NOMO-1 (cell line): ENCODE measurements at regions not wholly inside any gene's neighbourhood (a gene's known extent, or its start where the extent isn't known, plus 50 kb on each side); places are given as distances from the start of the nearest gene placed in this dataset.
"Not testable (repeated sequence)": the region's sequence is repeated elsewhere in the genome, so short reads cannot be mapped to it uniquely, and the experiment has no call there.

Experiments used
- DNase-seq, 2 experiments: peaks; one replicate each; lab custom pipeline; 2025; ENCODE audit not compliant: unreplicated experiment in 2 of 2; lab: John Stamatoyannopoulos, UW

- DNase-seq, result no peak
Observed at GRCh38 chr4:19193274-19193981, 1058.3 kb upstream of the SLIT2 start.

DNA sequence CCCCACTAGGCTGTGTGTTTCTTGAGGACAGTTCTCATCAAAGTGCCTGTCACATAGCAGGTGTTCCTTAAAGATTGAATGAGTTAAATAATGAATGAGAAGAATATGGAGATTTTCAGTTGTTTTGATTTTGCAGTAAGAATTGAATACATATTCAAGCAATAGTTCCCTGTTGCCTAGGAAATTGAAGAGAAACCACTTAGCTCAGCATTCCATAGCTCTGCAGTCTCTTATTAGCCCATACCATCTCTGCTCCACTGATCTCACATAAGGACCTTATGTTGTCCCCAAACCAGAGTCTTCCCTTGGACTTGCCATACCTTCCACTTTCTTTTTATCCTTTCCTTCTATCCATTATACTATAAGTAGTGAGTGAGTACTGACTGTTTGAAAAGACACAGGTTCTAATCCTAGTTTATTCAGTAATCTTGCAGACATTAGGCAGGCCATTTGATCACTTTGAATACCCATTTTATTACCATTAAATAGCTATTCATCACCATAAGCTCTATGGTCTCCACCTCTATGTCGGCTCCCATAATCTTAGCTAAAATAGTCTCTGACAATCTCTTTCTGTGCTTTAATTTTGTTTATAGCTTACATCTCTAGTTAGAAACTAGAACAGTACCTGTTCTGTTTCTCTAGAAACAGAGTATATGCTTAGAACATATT, 1059.6 kb upstream of the SLIT2 start:
- DNase-seq, result no peak

DNA sequence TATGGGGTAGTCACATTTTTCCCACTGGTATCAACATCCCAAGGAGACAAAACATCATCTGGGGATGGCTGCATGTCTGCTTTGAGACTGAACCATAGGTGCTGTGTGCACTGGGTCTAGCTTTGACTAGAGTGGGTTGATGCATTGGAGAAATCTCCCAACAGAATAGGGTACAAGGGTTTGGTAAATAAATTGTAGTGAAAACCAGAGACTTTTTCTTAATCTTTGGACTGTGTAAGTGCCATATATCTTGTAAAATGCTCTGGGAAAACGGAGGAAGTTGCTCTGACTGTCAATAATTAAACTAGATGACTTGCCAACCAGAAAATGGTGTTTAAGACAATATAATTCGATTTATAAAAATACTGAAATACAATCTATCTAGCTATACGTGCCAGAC, 1064.0 kb upstream of the SLIT2 start:
- DNase-seq, result no peak

- no peak for DNase-seq
Observed at GRCh38 chr4:19187096-19187495, 1064.6 kb upstream of the SLIT2 start.

DNA sequence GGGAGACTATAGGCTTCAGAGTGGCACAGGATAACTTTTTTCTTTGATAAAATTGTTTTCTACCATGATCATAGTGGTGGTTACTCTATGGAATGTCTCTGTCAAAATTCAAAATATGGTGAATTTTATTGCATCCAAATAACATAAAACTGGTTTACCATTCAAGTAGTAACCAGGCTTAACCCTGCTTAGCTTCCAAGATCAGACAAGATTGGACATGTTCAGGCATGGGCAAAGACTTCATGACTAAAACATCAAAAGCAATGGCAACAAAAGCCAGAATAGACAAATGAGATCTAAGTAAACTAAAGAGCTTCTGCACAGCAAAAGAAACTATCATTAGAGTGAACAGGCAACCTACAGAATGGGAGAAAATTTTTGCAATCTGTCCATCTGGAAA, 1070.1 kb upstream of the SLIT2 start:
- not testable (repeated sequence) for DNase-seq

DNA sequence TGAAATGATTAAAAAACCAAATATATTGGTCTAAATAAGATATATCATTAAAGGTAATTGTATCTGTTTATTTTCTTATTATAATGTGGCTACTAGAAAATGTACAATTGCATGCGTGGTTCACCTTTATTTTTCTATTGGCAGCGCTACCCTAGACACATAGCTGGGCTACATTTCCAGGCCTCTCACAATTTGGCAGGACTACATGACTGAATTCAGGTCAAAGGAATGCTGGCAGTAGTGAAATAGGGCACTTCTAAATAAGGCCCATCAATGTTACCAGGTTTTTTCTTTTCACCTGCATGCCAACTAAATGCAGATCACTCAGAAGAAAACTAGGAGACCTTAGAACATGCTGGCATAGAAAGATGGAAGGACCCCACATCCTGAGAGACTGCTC, 1072.9 kb upstream of the SLIT2 start:
- DNase-seq, result no peak

- no peak for DNase-seq
Observed at GRCh38 chr4:19177616-19178015, 1074.1 kb upstream of the SLIT2 start.

GRCh38 chr4:19171832-19172231, 1079.9 kb upstream of the SLIT2 start:
- no peak for DNase-seq

- no peak for DNase-seq
Observed at GRCh38 chr4:19167311-19167710, 1084.4 kb upstream of the SLIT2 start.

DNA sequence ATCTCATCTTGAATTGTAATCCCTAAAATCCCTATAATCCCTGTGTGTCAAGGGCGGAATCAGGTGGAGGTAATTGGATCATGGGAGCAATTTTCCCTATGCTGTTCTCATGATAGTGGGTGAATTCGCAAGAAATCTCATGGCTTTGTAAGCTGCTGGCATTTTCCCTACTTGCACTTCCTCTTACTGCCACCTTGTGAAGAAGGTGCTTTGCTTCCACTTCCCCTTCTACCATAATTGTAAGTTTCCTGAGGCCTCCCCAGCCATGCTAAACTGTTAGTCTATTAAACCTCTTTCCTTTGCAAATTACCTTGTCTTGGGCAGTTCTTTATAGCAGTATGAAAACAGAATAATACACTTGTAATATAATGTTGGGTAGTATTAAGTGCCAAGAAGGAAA, 1087.4 kb upstream of the SLIT2 start:
- DNase-seq, result peak; percentile 4 to 23

DNA sequence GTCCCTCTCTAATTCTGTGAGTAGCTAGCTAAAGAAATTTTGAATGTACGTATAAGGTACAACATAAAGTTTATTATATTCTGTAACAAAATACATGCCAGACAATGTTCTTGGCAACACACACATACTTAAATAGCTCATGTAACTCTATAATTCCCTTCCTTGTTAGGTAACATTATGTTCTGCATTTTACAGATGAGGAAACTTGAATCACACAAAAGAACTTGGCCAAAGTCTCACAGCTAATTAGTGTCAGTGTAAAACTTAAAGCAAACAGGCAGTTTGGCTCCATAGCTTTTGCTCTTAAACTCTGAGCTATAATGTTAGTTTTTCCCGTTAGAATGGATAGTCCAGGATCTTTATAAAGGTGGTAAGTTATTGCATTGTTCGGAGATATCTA, 1091.8 kb upstream of the SLIT2 start:
- DNase-seq, result no peak

DNA sequence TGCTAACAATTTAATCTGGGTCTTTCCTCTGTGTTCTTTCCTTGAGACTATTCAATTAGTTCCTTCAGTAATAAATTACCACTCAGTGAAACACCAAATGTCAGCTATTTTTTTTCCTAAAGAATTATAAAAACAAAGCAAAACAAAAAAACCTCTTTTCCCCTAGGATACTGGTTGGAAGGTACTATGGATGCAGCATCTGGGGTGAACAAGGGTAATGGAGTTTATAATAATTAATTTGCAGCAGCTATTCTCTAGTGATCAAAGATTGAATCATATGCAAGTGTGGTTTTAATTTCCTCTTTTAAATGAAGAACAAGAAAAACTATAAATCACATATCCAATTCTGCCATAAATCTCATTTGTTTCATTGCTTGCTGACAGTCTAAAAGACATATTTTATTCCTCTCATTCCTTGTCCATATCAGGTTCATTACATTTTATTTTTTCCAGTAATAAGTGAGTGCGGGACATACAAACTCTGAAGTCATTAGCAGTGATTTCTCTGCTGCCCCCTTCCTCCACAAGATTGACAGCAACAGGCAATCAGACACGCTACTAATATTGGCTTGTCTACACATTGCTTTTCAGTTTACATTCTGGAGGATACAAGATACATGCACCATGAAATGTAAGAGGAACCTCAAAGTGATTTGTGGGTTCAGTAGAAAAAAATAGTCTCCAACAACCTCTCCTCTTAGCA, 1093.4 kb upstream of the SLIT2 start:
- DNase-seq, result no peak

DNA sequence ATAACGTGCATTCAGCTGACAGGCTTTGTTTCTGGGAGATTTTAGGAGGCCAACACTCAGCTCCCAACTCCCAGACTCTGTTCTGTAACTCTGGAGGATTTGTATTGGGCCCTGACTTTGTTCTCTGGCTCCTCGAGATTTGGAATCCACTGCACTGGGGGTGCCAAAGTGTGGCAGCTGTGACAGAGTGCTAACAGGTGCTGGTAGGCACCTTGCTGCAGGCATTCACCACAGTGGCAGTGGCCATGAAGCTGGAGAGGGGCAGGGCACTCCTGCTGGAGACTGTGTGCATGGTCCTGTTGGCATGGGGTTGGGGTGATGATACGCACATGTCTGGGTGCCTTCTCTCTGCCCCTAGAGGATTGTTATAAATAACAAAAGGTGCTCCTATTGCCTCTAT, 1094.9 kb upstream of the SLIT2 start:
- no peak for DNase-seq

DNA sequence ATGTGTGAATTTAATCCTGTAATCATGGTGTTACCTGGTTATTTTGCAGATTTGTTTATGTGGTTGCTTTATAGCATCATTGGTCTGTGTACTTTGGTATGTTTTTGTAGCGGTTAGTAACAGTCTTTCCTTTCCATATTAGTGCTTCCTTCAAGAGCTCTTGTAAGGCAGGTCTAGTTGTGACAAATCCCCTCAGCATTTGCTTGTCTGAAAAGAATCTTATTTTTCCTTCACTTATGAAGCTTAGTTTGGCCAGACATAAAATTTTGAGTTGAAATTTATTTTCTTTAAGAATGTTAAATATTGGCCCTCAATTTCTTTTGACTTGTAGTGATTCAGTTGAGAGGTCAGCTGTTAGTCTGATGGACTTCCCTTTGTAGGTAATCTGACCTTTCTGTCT, 1096.1 kb upstream of the SLIT2 start:
- no peak for DNase-seq

DNA sequence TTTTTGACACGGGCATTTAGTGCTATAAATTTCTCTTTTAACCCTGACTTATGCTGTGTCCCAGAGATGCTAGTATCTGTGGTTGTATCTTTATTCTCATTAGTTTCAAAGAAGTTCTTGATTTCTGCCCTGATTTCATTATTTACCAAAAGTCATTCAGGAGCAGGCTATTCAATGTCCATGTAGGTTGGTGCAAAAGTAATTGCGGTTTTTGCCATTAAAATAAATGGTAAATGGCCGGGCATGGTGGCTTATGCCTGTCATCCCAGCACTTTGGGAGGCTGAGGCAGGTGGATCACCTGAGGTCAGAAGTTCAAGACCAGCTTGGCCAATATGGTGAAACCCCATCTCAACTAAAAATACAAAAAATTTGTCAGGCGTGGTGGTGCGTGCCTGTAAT, 1097.4 kb upstream of the SLIT2 start:
- not testable (repeated sequence) for DNase-seq

DNA sequence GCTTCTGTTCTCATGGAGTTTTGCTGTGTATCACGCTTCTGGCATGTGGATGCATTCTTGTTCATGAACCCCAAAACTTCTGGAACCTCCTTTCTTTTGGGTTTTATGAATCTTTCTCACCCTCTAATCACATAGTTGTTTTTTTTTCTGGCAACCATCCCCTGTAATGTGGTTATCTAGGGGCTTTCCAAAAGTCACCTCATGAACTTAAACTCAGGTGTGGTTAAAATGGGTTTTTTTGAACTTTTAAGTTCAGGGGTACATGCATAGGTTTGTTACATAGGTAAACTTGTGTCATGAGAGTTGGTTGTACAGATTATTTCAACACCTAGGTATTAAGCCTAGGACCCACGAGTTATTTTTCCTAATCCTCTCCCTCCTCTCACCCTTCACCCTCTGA, 1099.4 kb upstream of the SLIT2 start:
- DNase-seq, result no peak

GRCh38 chr4:19151684-19152083, 1100.0 kb upstream of the SLIT2 start:
- no peak for DNase-seq

DNA sequence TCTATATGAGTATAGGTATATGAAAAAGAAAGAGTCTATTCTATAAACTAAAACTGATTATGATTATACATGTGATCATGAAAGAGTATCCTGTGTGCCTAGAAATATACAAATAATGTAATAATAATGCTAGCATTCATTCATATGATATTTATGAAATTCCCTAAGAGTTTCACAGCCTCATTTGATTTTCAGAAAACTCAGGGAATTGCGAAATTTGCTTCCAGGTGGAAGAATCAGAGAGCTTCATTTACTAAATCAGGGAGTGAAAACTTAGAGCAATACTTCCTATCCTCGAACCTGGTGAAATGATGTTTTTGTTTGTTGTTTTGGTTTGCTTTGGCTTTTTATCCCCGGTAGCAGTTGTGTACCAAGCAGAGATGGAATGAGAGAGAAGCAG, 1105.7 kb upstream of the SLIT2 start:
- DNase-seq, result no peak

GRCh38 chr4:19135895-19136633, 1114.5 kb upstream of the LCORL start:
- no peak for DNase-seq

DNA sequence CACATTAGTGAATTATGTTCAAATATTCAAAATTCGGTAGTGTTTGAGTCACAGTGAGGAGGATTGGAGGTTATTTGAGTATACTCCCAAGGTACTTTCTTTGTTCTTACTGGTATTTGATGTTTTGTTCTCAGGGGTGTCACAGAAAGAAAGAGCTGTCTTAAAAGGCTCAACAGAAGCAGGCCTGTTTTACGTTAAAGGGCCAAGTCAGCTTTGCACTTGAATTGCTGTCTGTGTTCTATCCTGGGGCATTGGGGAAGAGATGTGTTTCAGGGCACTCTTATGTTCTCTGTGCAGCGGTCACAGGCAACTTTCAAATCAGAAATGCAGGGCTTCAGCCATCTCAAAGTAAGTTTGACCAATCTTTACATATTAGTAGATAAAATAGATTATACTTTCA, 1113.1 kb upstream of the LCORL start:
- DNase-seq, result no peak

GRCh38 chr4:19133315-19133714, 1111.8 kb upstream of the LCORL start:
- no peak for DNase-seq
